DND-41 (cell line): ENCODE measurements at regions not wholly inside any gene's neighbourhood (a gene's known extent, or its start where the extent isn't known, plus 50 kb on each side); places are given as distances from the start of the nearest gene placed in this dataset.
A peak's percentile ranks its signal among the peaks of the same experiment; 100 is the strongest.

Source experiments
- ATAC-seq: fragments of 200-7000 bp; cut with Tn5 transposase; 3 replicates; pipeline ENCODE4 v1.9.1; 2021; ENCODE audit warnings: low read depth; ENCODE audit not compliant: insufficient read depth
- DNase-seq: peaks from one replicate; pipeline ENCODE4 v3.0.0-alpha.2; 2020
- H2AFZ ChIP-seq: 2 replicates; pipeline ENCODE4 v1.6.0; 2012; ENCODE audit warnings: low read depth, low read length
- H3K27ac ChIP-seq: 2 replicates; pipeline ENCODE4 v1.5.1; 2012; ENCODE audit warnings: low read length, inconsistent platforms
- H3K27me3 ChIP-seq: fragments of 200-600 bp; sonication (generic); 2 replicates; pipeline ENCODE4 v1.6.0; 2012; ENCODE audit warnings: low read length, mild to moderate bottlenecking, inconsistent platforms; ENCODE audit not compliant: insufficient read depth, poor library complexity
- H3K36me3 ChIP-seq: 2 replicates; pipeline ENCODE4 v1.5.1; 2012; ENCODE audit warnings: low read length, inconsistent platforms; ENCODE audit not compliant: insufficient read depth
- H3K4me1 ChIP-seq: 2 replicates; pipeline ENCODE4 v1.5.1; 2012; ENCODE audit warnings: mild to moderate bottlenecking, low read length; ENCODE audit not compliant: insufficient read depth
- H3K4me2 ChIP-seq: 2 replicates; pipeline ENCODE4 v1.6.0; 2012; ENCODE audit warnings: mild to moderate bottlenecking, moderate library complexity, low read length, inconsistent platforms; ENCODE audit not compliant: insufficient read depth
- H3K4me3 ChIP-seq, 2 experiments: fragments of 200-600 bp in 1 of 2; shearing (Covaris generic) in 1 of 2; 2 replicates each; pipeline ENCODE4 v1.5.1; 2012 to 2016; ENCODE audit warnings: inconsistent platforms in 2 of 2, low read length in 2 of 2, mild to moderate bottlenecking in 2 of 2, low read depth in 1 of 2, moderate library complexity in 1 of 2
- H3K79me2 ChIP-seq: 2 replicates; pipeline ENCODE4 v1.6.0; 2012; ENCODE audit warnings: low read length, inconsistent platforms; ENCODE audit not compliant: insufficient read depth
- H3K9ac ChIP-seq: 2 replicates; pipeline ENCODE4 v1.6.0; 2012; ENCODE audit warnings: low read depth, mild to moderate bottlenecking, inconsistent platforms, low read length, moderate library complexity
- H3K9me3 ChIP-seq: 2 replicates; pipeline ENCODE4 v1.5.1; 2012; ENCODE audit warnings: low read length, moderate library complexity, mild to moderate bottlenecking, inconsistent platforms; ENCODE audit not compliant: insufficient read depth, severe bottlenecking
- H4K20me1 ChIP-seq: 2 replicates; pipeline ENCODE4 v1.6.0; 2012; ENCODE audit warnings: low read length; ENCODE audit not compliant: insufficient read depth
- CTCF ChIP-seq: IDR thresholded peaks from 2 replicates; pipeline ENCODE4 v1.5.1; 2012; ENCODE audit warnings: borderline replicate concordance, low read length, moderate library complexity, mild to moderate bottlenecking; ENCODE audit not compliant: poor library complexity, severe bottlenecking; ENCODE audit errors: extremely low read depth
- EZH2 ChIP-seq: IDR thresholded peaks from 3 replicates; pipeline ENCODE4 v1.6.1; 2012; ENCODE audit warnings: borderline replicate concordance, low read depth, mild to moderate bottlenecking, moderate library complexity, low read length, inconsistent platforms; ENCODE audit not compliant: severe bottlenecking

DNA sequence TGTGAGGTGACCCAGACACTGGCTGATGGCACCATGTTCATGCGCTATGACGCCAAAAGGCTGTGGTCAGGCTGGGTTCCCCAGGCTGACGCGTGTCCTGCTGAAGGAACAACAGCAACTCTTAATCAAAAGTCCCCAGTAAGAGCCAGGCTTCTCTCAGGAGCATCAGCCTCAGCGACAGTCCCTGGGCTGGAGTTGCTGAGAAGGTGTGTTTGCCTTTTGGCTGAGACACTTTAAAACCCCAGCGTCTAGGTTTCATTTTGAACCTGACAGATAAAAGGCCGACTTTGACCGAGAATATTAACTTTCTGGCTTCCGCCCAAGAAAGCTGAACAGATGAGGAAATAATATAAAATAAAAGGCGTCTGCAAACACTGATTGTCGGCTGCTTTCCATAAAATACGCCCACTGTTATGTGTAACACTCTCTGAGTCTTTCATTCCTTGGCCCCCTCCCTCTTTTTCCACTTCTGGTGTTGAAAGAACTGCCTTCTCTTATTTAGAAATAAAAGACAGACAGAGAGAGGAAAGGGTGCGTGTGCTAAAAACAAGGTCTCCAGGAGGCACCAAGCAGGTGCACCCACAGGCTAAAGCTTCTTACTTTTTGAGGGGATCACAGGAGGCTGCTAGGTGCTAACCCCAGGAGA lies 373.6 kb downstream of the MID1IP1 start:
- peak overlapping the region; percentile 47; the same call in 1 of the 2 replicates for H3K27ac ChIP-seq
- no peaks in the 10 kb centered on the region for H3K79me2 ChIP-seq
- ATAC-seq (peak; percentile 66), DNase-seq (peak; percentile 14)
- peak overlapping the region; percentile 28; the same call in 1 of the 2 replicates for H3K9ac ChIP-seq
- 0 out of 2 replicates have a peak overlapping the region, but pooled peaks have one; percentile 33 for H2AFZ ChIP-seq
- H3K36me3 ChIP-seq, result no peaks in the 10 kb centered on the region
- H3K4me1 ChIP-seq, result peaks cover 23% of the 10 kb centered on the region
- no peaks in the 10 kb centered on the region for H3K27me3 ChIP-seq
- no peak overlapping the region; a peak in 1 of 4 replicates for H3K4me3 ChIP-seq
- H4K20me1 ChIP-seq, result no peaks in the 10 kb centered on the region
- H3K9me3 ChIP-seq, result no peaks in the 10 kb centered on the region
- TF ChIP-seq EZH2 (no peak), CTCF (no peak)
- peak overlapping the region; percentile 41 for H3K4me2 ChIP-seq

DNA sequence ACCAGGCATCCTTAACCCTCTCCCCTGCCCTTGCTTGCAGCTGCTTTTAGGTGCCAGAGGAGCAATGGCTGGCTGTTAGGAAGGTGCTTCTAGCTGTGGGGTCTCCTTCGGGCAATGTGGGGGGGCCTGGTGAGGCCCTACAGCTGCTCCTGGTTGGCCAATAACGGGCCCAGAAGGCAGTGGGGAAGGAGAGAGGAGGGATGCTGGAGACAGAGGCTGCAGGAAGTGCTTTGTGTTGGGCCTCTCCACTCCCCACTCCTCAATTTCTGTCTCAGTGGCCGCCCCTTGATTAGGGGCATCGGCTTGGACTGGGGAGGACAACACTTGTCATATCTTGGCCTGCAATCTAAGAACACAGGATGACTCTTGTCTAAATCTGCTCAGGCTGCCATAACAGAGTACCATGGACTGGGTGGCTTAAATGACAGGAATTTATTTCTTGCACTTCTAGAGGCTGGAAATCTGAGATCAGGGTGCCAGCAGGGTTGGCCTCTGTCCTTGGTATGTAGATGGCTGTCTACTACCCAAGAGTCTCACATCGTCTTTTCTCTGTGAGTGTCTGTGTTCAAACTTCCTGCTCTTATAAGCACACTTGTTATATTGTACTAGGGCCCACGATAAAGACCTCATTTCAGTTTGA lies 374.3 kb downstream of the MID1IP1 start:
- Histone ChIP-seq H3K9ac (no peak overlapping the region; the same call in 1 of the 2 replicates), H3K4me2 (peak overlapping the region; percentile 41)

GRCh38 chrX:39176105-39176504 lies 374.8 kb downstream of the MID1IP1 start:
- H4K20me1 ChIP-seq, result no peaks in the 10 kb centered on the region
- no peak overlapping the region for H3K9ac ChIP-seq
- no peak overlapping the region for H2AFZ ChIP-seq
- TF ChIP-seq EZH2 (no peak), CTCF (no peak)
- no peak overlapping the region for H3K27ac ChIP-seq
- no peaks in the 10 kb centered on the region for H3K79me2 ChIP-seq
- H3K4me2 ChIP-seq, result no peak overlapping the region
- ATAC-seq (no peak), DNase-seq (no peak)
- peaks cover 23% of the 10 kb centered on the region for H3K4me1 ChIP-seq
- H3K36me3 ChIP-seq, result no peaks in the 10 kb centered on the region
- H3K27me3 ChIP-seq, result no peaks in the 10 kb centered on the region
- H3K9me3 ChIP-seq, result no peaks in the 10 kb centered on the region
- no peak overlapping the region for H3K4me3 ChIP-seq

More for the DNA sequence above, 374.3 kb downstream of the MID1IP1 start:
- Histone ChIP-seq H2AFZ (peak overlapping the region; percentile 33; the same call in 1 of the 2 replicates), H3K4me1 (peaks cover 23% of the 10 kb centered on the region), H3K36me3 (no peaks in the 10 kb centered on the region), H3K79me2 (no peaks in the 10 kb centered on the region), H3K9me3 (no peaks in the 10 kb centered on the region), H3K27me3 (no peaks in the 10 kb centered on the region), H3K27ac (no peak overlapping the region), H3K4me3 (no peak overlapping the region; a peak in 1 of 4 replicates), H4K20me1 (no peaks in the 10 kb centered on the region)
- TF ChIP-seq CTCF (no peak), EZH2 (no peak)
- DNase-seq, result peak; percentile 8
- peak; percentile 55; the same call in 2 of the 3 replicates for ATAC-seq
